ENCODE measurements at regions not wholly inside any gene's neighbourhood (a gene's known extent, or its start where the extent isn't known, plus 50 kb on each side); places are given as distances from the start of the nearest gene placed in this dataset.

GRCh38 chr12:76259106-76259505 lies 89.1 kb downstream of the BBS10 start:
- no peaks in the 10 kb centered on the region for H3K36me3 ChIP-seq (ENCODE audit: insufficient read depth, low read length)
- no peaks in the 10 kb centered on the region for H3K9me3 ChIP-seq (ENCODE audit: low read length)
- no peak overlapping the region for H3K9ac ChIP-seq (ENCODE audit: low read length)
- no peaks in the 10 kb centered on the region for H4K20me1 ChIP-seq (ENCODE audit: insufficient read depth)
- no peaks in the 10 kb centered on the region for H3F3A ChIP-seq (ENCODE audit: insufficient read depth, low read length, poor library complexity, severe bottlenecking)
- H3K9me2 ChIP-seq (ENCODE audit: insufficient read depth, low read length): no peaks in the 10 kb centered on the region
- no peak overlapping the region for H3K4me2 ChIP-seq (ENCODE audit: low read length)
- H3K27me3 ChIP-seq (ENCODE audit: insufficient read depth, low read depth, low read length): no peaks in the 10 kb centered on the region
- no peaks in the 10 kb centered on the region for H3K79me2 ChIP-seq (replicated peaks; ENCODE audit: insufficient read depth, low read length)
- no peak overlapping the region for H2AFZ ChIP-seq (ENCODE audit: low read depth, low read length)
- H3K27ac ChIP-seq (ENCODE audit: low read length): no peak overlapping the region
- TF ChIP-seq POLR2AphosphoS5 (IDR thresholded peaks at IDR 0.05) (peak; percentile 19), TAF1 (IDR thresholded peaks at IDR 0.05; ENCODE audit: low read depth) (no peak), EP300 (conservative IDR thresholded peaks at IDR 0.05; ENCODE audit: poor library complexity, severe bottlenecking) (no peak), SMC3 (conservative IDR thresholded peaks at IDR 0.05; ENCODE audit: poor library complexity) (no peak), REST (IDR thresholded peaks at IDR 0.05; ENCODE audit: borderline replicate concordance) (peak; percentile 37), EZH2 (IDR thresholded peaks at IDR 0.05; ENCODE audit: borderline replicate concordance, insufficient read depth, low read length, poor library complexity, severe bottlenecking) (no peak)
- no peak overlapping the region for H3K4me3 ChIP-seq (ENCODE audit: low read length)

GRCh38 chr12:76256904-76257303 lies 91.3 kb downstream of the BBS10 start:
- H3K9ac ChIP-seq (ENCODE audit: low read length): no peak overlapping the region
- H3K9me2 ChIP-seq (ENCODE audit: insufficient read depth, low read length): no peaks in the 10 kb centered on the region
- H3F3A ChIP-seq (ENCODE audit: insufficient read depth, low read length, poor library complexity, severe bottlenecking): no peaks in the 10 kb centered on the region
- H3K9me3 ChIP-seq (ENCODE audit: low read length): no peaks in the 10 kb centered on the region
- H3K79me2 ChIP-seq (replicated peaks; ENCODE audit: insufficient read depth, low read length): no peaks in the 10 kb centered on the region
- no peaks in the 10 kb centered on the region for H4K20me1 ChIP-seq (ENCODE audit: insufficient read depth)
- H3K27me3 ChIP-seq (ENCODE audit: insufficient read depth, low read depth, low read length): no peaks in the 10 kb centered on the region
- no peak overlapping the region for H3K4me3 ChIP-seq (ENCODE audit: low read length)
- no peaks in the 10 kb centered on the region for H3K36me3 ChIP-seq (ENCODE audit: insufficient read depth, low read length)
- no peak overlapping the region for H2AFZ ChIP-seq (ENCODE audit: low read depth, low read length)
- H3K27ac ChIP-seq (ENCODE audit: low read length): no peak overlapping the region
- no peak overlapping the region for H3K4me2 ChIP-seq (ENCODE audit: low read length)
- no peak for TF ChIP-seq SMC3 (conservative IDR thresholded peaks at IDR 0.05; ENCODE audit: poor library complexity)

GRCh38 chr12:76256321-76256720 lies 91.9 kb downstream of the BBS10 start:
- no peaks in the 10 kb centered on the region for H3K9me3 ChIP-seq (ENCODE audit: low read length)
- no peaks in the 10 kb centered on the region for H3K36me3 ChIP-seq (ENCODE audit: insufficient read depth, low read length)
- H3K9ac ChIP-seq (ENCODE audit: low read length): no peak overlapping the region
- no peak overlapping the region for H3K4me2 ChIP-seq (ENCODE audit: low read length)
- H3K4me3 ChIP-seq (ENCODE audit: low read length): no peak overlapping the region
- H3K79me2 ChIP-seq (replicated peaks; ENCODE audit: insufficient read depth, low read length): no peaks in the 10 kb centered on the region
- no peaks in the 10 kb centered on the region for H4K20me1 ChIP-seq (ENCODE audit: insufficient read depth)
- no peak overlapping the region for H2AFZ ChIP-seq (ENCODE audit: low read depth, low read length)
- no peak overlapping the region for H3K27ac ChIP-seq (ENCODE audit: low read length)
- no peaks in the 10 kb centered on the region for H3F3A ChIP-seq (ENCODE audit: insufficient read depth, low read length, poor library complexity, severe bottlenecking)
- no peaks in the 10 kb centered on the region for H3K9me2 ChIP-seq (ENCODE audit: insufficient read depth, low read length)
- H3K27me3 ChIP-seq (ENCODE audit: insufficient read depth, low read depth, low read length): no peaks in the 10 kb centered on the region
- no peak for TF ChIP-seq RAD21 (conservative IDR thresholded peaks at IDR 0.05)
- TF ChIP-seq REST (IDR thresholded peaks at IDR 0.05; ENCODE audit: borderline replicate concordance): no peak
- no peak for TF ChIP-seq EZH2 (IDR thresholded peaks at IDR 0.05; ENCODE audit: borderline replicate concordance, insufficient read depth, low read length, poor library complexity, severe bottlenecking)

Data from neural cell (in vitro differentiated cells).